HL-60 (cell line): ENCODE measurements at regions not wholly inside any gene's neighbourhood (a gene's known extent, or its start where the extent isn't known, plus 50 kb on each side); places are given as distances from the start of the nearest gene placed in this dataset.

Experiments
- DNase-seq, 2 experiments: peaks; one replicate each; pipeline ENCODE4 v3.0.0-alpha.2; 2010 to 2020; ENCODE audit warnings: low read depth in 1 of 2, low spot score in 1 of 2
- H3K27ac ChIP-seq: fragments of 250-450 bp; sonication (Bioruptor Pico); replicated peaks from 2 replicates; pipeline ENCODE4 v1.5.1; 2020; ENCODE audit warnings: mild to moderate bottlenecking, moderate library complexity
- H3K27me3 ChIP-seq: fragments of 250-450 bp; sonication (Bioruptor Pico); 2 replicates; pipeline ENCODE4 v1.5.1; 2021; ENCODE audit warnings: mild to moderate bottlenecking, moderate library complexity; ENCODE audit not compliant: insufficient read depth, poor library complexity, severe bottlenecking
- H3K4me3 ChIP-seq: replicated peaks from 2 replicates; pipeline ENCODE4 v1.5.1; 2011; ENCODE audit warnings: mild to moderate bottlenecking, control low read depth, low read length; ENCODE audit not compliant: insufficient read depth
- CTCF ChIP-seq: IDR thresholded peaks from one replicate; pipeline ENCODE4 v1.5.1; 2011; ENCODE audit warnings: low read length, control low read depth, inconsistent platforms; ENCODE audit not compliant: insufficient read depth
- GABPA ChIP-seq: IDR thresholded peaks from 2 replicates; pipeline ENCODE4 v1.6.1; 2012; ENCODE audit warnings: low read depth
- POLR2AphosphoS5 ChIP-seq: IDR thresholded peaks from 2 replicates; pipeline ENCODE4 v1.6.1; 2012; ENCODE audit warnings: low read depth
- REST ChIP-seq: IDR thresholded peaks from 2 replicates; pipeline ENCODE4 v1.6.1; 2012; ENCODE audit warnings: low read depth; ENCODE audit not compliant: insufficient replicate concordance
- SPI1 ChIP-seq: IDR thresholded peaks from 2 replicates; pipeline ENCODE4 v1.6.1; 2012; ENCODE audit warnings: low read depth, mild to moderate bottlenecking, borderline replicate concordance

- no peak for DNase-seq
These were observed 104.6 kb upstream of the MXRA5 start for GRCh38 chrX:3450881-3451570.

GRCh38 chrX:3449287-3449686 lies 102.8 kb upstream of the MXRA5 start:
- no peak overlapping the region for H3K4me3 ChIP-seq
- no peak overlapping the region for H3K27ac ChIP-seq
- H3K27me3 ChIP-seq: no peaks in the 10 kb centered on the region
- TF ChIP-seq SPI1 (no peak), REST (no peak)
- peak in 1 of 2 experiments; percentile 7 for DNase-seq

More at GRCh38 chrX:3450881-3451570, 104.6 kb upstream of the MXRA5 start:
- TF ChIP-seq GABPA (no peak), POLR2AphosphoS5 (no peak), CTCF (no peak), SPI1 (no peak), REST (no peak)
- Histone ChIP-seq H3K4me3 (no peak overlapping the region), H3K27ac (no peak overlapping the region), H3K27me3 (no peaks in the 10 kb centered on the region)

- H3K27ac ChIP-seq: no peak overlapping the region
- no peaks in the 10 kb centered on the region for H3K27me3 ChIP-seq
- no peak overlapping the region for H3K4me3 ChIP-seq
- no peak for DNase-seq
- TF ChIP-seq CTCF (no peak), REST (no peak)
These were observed 102.1 kb upstream of the MXRA5 start for GRCh38 chrX:3448563-3448962.
